Endometrium (tissue), 2 donors: ENCODE measurements at regions not wholly inside any gene's neighbourhood (a gene's known extent, or its start where the extent isn't known, plus 50 kb on each side); places are given as distances from the start of the nearest gene placed in this dataset.
A peak's percentile ranks its signal among the peaks of the same experiment; 100 is the strongest.
"Not testable (repeated sequence)": the region's sequence is repeated elsewhere in the genome, so short reads cannot be mapped to it uniquely, and the experiment has no call there.

ENCODE experiments used
- FAIRE-seq: peaks from 2 replicates; lab custom pipeline; 2012; peaks lifted over from hg19 to GRCh38; lab: Jason Lieb, UNC
- donor health status: control.
- donor health status: control.

DNA sequence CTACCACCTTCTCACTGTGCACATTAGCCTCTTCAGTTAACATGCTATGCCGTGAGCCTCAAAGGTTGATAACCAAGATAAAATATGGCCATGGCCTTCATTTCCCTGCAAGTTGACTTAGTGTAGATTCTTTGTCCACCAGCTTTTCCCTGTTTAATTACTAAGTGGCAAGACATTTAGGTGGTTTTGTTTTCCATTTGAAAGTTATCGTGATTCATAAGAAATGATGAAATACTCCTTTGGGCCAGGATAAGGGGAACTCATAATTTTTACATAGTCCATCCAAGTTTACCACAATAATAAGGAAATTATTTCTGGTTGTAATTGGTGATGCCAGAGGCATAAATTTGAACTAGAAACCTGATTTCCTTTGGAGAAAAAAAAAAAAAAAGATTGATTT, 609.6 kb downstream of the TAF11L14 start:
- no peak for FAIRE-seq

DNA sequence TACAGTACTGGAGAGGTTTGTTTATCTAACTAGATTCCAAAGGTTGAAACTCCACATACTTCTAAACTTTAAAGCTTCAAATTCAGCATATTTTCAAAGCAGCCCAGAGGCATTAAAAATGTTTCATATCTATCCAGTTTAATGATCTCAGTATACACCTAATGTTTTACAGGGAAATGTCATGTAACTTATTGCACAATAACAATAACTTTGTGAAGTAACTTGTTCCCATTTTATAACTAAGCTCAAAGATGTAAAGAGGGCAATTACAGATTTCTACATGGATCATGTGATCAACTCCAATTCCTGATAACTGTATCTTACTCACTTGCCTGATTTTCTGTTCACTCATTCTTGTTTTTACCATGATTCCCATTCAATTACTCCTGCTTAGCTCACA, 610.0 kb downstream of the TAF11L14 start:
- FAIRE-seq, result no peak

DNA sequence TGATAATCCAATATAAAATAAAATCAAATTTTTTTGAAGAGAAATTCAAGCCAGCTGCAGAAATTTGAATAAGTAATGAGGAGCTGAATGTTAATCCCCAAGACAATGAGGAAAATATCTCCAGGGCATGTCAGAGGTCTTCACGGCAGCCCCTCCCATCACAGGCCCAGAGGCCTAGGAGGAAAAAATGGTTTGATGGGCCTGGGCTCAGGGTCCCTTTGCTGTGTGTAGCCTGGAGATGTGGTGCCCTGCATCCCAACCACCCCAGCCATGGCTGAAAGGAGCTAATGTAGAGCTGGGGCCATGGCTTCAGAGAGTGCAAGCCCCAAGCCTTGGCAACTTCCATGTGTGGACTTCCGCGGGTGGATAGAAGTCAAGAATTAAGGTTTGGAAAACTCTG, 618.3 kb downstream of the TAF11L14 start:
- FAIRE-seq, result no peak

DNA sequence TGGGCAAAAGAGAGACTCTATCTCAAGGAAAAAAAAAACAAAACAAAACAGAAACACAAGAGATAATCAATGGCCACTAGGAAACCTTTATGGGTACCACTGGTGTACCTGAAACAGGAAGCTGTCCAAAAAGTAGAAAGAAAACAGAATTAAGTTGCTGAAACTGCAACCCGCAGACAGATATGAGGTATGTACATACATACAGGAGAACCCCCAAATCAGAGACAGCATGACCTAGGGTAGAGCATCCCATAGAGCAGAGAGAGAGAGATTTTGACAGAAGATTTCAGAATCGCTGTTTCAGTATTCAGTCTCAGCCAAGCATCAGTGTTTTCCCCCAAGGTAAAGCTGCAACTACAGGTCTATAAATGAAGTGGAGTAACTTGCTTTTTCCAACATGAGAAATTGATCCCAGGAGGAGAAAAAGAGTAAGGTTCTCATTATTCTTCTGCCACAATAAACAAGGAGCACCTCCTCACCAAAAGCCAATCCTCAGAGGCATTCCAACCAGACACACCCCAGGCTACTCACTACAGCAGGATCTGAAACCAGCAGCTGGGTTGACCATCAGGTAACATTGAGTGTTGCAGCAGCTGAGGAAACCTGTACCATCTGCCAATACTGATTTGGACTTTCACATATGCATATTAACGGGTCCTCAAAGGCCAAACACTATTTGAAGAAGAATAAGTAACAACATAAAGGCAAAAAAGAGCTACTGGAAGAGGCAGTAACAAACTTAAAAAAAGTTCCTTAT, 630.0 kb downstream of the TAF11L14 start:
- no peak for FAIRE-seq

DNA sequence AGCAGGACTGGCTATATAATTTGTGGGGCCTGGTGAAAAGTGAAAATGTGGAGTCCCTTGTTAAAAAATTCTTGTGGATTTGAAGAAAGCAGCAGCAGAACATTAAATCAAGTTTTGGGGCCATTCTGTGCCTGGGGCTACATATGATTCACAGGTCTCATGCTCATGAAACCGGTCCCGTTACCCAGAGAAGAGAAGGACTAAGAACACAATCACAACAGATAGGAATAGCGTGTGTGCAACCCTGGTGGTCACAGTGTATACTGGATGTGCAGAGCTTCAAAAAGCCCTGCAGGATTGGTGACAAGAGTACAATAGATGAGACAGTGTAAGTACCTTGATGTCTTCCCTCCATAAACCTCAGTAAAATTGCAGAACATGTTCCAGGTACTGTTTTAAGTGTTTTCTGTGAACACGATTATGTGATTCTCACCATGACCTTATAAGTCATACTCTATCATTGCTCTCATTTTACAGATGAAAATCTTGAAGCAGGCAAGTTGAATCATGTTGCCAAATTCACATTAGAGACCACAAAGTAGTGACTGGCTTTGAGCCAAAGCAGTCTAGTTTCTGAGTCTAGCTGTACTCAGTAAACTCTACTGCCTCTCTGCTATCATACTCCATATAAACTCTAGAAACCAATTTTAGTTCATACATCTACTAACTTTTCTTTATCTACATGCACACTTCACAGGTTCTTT, 636.5 kb downstream of the TAF11L14 start:
- FAIRE-seq, result no peak

DNA sequence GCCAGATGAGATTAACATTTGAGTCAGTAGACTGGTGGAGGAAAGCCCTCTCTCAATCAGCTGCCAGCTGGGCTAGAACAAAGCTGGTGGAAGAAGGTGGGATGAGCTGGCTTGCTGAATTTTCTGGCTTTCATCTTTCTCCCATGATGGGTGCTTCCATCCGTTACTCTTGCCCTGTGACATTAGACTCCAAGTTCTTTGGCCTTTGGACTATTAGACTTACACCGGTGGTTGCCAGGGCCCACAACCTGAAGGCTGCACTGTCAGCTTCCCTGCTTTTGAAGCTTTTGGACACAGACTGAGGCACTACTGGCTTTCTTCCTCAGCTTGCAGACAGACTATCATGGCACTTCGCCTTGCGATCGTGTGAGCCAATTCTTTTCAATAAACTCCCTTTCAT, 642.7 kb downstream of the TAF11L14 start:
- FAIRE-seq, result no peak

DNA sequence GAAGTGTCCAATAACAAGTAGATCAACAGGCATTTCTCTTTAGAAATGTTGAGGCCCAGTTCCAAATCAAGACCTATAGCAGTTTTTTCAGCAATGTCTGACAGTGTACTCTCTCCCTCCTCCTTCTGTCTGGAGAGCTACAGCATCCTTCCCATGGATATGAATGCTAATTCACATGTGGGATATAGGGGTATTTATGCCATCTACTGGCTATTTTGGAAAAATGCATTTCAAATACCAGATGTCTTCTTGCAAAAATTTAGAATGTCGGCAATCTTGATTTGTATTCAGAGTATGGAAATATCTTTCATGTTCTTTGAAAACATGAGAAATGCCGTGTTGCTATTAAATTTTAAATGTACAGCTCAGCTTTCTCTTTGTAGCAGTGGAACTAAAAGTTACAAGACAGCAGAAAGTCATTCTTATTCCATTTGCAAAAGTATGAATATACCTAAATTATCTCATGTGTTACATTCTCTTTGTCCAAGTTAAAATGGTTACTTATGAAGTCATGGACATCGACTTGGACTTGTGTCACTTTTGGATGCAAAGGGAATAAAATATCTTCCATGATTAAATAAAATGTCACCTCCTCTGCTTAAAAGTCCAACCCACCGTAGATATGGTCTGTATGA, 647.8 kb downstream of the TAF11L14 start:
- peak; percentile 87 for FAIRE-seq

DNA sequence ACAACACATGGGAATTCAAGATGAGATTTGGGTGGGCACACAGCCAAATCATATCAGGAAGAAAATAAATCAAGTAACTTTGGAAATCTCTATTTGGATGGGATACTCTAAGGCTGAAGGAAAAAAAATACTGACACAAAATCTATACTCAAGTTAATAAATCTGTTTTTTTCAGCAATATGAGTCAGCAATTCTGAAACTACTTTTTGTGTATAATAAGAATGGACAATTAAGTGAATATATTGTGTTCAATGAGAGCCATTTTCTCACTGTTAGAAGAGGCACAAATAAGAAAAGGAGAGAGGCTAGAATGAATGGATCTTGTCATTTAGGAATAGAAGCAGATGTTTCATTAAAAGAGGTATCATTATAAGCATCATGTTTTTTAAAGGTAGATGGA, 651.0 kb downstream of the TAF11L14 start:
- FAIRE-seq, result no peak

DNA sequence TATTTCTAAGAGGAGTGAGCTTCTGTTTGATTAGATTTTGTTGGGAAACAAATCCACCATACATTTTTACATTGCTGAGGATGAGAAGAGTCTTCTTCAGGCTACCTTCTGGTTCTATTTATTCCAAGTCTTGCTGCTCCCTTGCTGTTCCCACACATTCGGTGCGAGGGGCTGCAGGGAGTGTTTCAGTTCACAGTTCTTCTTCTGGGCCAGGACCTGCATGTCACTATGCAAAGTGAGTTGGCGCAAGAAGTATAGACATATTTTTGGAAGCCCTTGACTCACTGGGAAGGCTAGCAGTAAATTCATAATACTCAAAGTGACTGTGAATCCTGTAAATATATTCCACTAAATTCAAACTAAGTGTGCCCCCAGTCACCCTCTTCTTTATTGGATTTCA, 657.9 kb downstream of the TAF11L14 start:
- FAIRE-seq, result no peak

DNA sequence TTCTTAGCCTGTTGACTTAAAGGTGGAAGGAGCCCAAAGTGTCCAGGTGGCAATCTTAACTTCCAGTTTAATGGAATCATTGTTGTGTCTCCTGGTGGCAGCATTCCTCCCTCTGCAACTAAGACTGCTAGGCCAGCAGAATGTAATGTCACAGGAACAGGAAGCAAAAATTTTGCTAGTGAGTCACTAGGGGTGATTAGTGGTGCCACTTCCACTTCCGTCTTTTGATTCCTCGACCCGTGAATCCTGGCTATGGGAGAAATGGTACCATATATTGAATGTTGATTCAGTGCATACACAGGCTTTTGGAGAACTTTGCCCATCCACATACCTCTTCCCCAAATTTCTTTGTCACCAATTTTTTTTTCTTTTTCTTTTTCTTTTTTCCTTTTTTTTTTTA, 661.4 kb downstream of the TAF11L14 start:
- not testable (repeated sequence) for FAIRE-seq

DNA sequence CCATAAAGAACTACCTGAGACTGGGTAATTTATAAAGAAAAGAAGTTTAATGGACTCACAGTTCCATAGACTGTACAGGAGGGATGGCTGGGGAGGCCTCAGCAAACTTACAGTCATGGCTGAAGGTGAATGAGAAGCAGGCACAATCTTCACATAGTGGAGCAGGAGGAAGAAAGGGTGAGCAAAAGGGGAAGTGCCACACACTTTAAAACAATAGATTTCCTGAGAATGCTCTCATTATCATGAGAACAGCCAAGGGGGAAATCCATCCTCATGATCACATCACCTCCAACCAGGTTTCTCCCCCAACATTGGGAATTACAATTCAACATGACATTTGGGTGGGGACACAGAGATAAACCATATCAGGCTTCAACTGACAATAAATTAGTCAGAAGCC, 664.9 kb downstream of the TAF11L14 start:
- no peak for FAIRE-seq

DNA sequence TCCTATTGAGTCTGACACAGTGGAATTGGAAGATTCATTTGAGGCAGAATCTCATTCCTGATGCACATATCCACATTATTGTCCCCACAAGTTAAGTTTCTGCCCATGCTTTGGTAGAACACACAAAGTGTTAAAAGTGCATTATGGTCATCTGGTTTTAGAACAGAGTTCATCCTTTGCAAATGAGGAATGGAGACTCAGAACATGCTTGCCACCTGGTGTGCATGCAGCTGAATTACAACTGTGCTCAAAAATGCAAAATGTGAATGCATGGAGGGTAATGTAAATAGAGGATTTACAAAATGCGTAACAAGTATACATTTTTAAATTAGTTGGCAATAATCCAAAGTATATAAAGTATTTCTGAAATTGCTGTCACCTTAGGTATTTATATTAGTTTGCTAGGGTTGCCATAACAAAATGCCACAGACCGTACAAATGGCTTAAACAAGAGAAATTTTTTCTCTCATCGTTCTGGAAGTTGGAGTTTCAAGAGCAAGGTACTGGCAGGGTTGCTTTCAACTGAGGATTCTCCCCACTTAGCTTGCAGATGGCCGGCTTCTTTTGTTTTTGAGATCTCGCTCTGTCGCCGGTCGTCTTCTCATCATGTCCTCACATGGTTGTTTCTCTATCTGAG, 671.1 kb downstream of the TAF11L14 start:
- peak; percentile 77 for FAIRE-seq

DNA sequence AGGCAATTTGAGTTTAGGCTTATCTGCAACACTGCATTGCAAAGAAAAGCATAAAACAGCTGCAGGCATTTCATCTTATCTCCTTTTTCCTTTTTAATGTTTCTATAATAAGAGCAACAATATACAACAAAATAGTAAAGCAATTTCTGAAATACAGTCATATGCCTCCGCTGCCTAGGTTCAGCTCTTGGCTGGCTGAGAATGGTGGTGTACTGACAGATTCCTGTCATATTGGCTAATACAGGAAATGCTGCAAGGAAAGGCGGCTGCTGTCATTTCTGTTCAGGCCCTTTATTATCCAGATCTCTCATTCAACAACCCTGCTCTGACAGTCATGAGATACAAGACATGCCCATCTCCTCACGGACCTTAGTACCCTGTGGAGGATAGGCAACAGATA, 677.0 kb downstream of the TAF11L14 start:
- FAIRE-seq, result no peak

DNA sequence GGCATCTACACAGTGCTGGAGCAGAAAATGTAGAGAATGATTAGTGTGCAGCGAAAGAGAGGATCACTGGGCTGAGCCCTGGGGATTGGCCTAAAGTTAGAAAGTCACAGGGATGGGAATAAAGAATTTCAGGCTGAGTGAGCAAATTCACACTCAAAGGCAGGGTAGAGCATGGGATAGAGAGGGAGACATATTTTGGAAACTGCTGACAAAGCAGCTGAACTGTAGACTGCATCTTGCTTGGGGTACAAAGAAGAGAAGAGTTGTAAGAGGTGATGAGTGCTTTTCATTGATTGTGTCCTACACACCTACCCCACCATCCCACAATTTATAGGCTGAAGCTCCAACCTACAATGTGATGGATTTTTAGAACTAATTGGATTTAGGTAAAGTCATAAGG, 677.8 kb downstream of the TAF11L14 start:
- FAIRE-seq, result no peak

DNA sequence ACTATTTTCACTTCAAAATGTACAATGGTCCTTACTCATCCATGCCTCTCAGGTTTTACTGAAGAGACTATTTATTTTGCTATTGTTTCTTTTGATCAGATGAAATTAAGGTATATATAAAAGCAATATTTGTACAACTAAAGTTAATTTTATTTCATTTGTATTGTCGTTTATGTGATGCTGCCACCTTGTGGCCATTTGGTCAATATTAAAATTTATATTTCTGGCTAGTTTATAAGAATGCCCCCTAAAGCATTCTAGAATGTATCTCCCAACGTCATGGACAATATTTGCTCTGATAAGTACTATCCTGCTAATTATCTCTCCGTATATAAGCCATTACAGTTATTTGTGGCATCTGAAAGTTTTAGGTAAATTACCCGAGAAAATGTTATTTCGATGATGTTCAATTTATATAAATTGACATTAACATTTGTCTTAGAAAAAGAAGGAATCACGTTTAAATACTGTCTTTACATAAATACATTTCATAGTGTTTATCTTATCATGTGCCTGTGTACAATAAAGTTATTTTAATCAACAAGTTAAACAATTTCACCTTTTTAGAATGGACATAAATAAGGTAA, 680.0 kb downstream of the TAF11L14 start:
- peak; percentile 15 for FAIRE-seq

DNA sequence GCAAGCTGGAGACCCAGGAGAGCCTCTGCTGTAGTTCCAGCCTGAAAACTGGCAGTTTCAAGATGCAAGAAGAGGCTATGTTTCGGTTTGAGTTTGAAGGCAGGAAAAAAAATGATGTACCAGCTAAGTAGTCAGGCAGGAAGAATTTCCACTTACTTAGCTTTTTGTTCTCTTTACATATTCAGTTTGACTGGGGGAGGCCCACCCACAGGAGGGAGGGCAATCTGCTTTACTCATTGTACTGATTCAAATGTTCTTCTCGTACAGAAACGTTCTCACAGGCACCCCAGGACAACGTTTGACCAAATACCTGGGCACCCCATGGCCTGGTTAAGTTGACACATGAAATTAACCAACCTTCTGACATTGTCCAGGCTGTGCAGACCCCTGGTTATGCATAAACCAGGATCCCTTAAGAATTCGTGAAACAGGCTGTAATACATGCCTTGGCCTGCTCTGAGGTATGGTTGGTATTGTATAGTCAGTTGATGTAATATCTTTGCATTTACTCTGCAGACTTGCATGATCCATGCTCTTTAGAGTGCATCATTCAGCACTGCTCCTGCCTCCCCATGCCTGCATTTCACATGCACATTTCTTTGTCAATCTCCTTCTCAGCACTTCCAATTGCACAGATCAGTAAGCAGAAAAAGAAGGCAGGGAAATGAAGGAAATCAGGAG, 687.1 kb downstream of the TAF11L14 start:
- no peak for FAIRE-seq

DNA sequence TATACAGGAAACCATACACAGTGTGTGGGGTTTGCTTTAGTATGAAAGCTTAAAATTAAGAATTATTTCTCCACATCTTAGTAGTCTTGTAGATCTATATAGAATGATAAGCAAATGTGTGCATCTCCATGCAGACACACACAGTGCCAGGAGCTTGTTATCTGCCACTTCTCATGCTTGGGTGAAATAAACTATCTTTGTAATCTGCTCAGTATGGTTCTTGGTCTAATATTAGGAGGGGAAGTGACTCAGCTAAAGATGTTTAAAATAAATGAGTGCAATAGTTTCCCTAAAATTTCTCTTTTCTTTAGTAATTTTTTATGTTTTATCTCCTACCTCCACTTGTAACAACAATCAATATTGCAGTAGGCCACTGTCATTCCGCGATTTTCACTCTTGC, 689.6 kb downstream of the TAF11L14 start:
- FAIRE-seq, result no peak

DNA sequence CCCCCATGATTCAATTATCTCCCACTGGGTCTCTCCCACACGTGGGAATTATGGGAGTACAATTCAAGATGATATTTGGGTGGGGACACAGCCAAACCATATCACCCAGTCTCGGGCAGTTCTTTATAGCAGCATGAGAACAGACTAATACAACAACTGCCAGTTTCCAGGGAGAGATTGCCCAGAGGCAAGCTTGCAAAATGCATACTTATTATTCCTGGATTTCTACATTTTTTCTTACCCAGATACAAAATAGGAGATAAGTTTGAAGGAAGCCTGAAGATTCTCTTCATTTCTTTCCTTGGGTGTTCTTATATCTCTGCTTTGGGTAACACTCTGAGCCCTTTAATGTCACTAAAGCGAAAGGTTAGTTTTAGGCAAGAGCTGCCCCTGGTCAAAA, 691.2 kb downstream of the TAF11L14 start:
- FAIRE-seq, result no peak

DNA sequence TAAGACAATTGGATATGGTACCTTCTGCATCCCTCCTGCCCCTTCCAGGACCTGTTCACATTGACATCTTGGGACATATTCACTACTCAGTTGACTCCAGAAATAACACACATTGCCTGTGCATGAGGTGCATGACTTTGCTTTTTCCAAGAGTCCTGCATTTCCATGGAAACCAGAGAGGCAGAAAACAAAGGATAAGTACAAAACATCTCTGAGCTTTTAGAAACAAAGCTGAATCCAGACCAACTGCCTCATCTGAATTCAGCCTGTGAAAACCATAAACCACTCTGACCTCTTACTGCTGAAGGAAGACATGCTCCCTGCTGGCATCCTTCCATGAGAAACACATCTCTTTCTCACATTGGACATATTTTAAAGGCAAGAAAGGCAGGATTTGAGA, 695.1 kb downstream of the TAF11L14 start:
- peak; percentile 76 for FAIRE-seq

DNA sequence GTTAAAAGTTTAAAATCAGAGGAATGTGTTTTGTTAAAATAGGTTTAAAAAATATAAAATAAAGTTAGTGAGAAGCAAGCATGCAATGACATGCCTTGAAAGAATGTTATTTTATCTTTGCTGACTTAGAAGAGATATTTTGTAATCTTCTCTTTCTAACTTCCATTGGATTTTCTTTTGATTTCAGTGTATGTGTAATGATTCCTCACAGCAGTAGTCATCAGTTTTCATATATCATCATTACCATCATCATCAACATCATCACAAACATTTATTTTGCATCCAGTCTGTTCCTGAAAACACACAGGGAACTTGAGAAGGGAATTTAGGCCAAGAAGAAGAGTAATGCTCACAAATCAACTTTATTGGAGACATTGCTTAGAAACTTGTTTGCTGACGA, 699.6 kb downstream of the TAF11L14 start:
- peak; percentile 58 for FAIRE-seq

DNA sequence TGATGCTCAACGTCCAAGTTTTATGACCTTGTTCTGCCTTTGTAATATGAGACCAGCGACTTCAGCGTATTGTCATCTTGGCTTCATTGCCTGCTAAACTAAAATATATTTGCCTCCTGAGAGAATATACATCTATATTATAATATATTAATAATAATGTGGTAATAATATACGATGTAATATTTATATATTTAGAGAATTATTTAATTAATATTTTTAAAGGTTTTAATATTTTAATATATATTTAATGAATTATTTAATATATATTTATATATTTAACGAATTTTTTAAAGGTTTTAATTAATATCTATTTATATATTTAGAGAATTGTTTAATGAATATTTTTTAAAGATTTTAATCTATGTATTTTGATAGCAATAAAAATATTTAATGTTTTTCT, 700.7 kb downstream of the TAF11L14 start:
- FAIRE-seq, result peak; percentile 94

DNA sequence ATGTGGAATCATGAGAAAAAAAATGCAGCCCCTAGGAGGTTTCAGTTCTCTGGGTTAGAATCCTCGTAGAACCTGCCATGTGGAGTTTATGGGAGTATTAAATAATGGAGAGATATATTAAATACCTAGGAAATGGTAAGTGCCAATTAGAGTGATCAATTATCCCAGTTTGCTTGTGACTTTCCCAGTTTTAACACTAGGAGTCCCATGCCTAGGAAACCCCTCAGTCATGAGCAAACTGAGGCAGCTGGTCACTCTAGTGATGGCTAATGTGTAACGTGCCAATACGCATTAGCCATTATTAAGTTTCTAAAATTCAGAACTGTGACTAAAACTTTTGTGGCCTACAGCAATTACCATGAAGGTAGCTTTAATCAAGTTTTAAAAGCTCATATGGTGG, 720.6 kb downstream of the TAF11L14 start:
- no peak for FAIRE-seq
